ENCODE measurements at regions not wholly inside any gene's neighbourhood (a gene's known extent, or its start where the extent isn't known, plus 50 kb on each side); places are given as distances from the start of the nearest gene placed in this dataset.

GRCh38 chr9:109597496-109597895 lies 99.4 kb upstream of the PTPN3 start:
- no peak for TF ChIP-seq ZNF565 (CRISPR knock-in tag; conservative IDR thresholded peaks at IDR 0.05; ENCODE audit: low read depth)
- no peak for TF ChIP-seq ZFP3 (CRISPR knock-in tag; IDR thresholded peaks at IDR 0.05)
- no peak for TF ChIP-seq CSRNP3 (CRISPR knock-in tag; IDR thresholded peaks at IDR 0.05)
- no peak for TF ChIP-seq BACH2 (CRISPR knock-in tag; IDR thresholded peaks at IDR 0.05; ENCODE audit: borderline replicate concordance)
- TF ChIP-seq ZFP30 (CRISPR knock-in tag; IDR thresholded peaks at IDR 0.05) = no peak
- TF ChIP-seq CREB5 (CRISPR knock-in tag; IDR thresholded peaks at IDR 0.05; ENCODE audit: low read depth) = no peak
- TF ChIP-seq ESRRG (CRISPR knock-in tag; IDR thresholded peaks at IDR 0.05) = no peak
- TF ChIP-seq OSR1 (CRISPR knock-in tag; IDR thresholded peaks at IDR 0.05) = no peak
- TF ChIP-seq GLIS3 (CRISPR knock-in tag; IDR thresholded peaks at IDR 0.05) = no peak
- no peak for TF ChIP-seq TOX (CRISPR knock-in tag; IDR thresholded peaks at IDR 0.05; ENCODE audit: borderline replicate concordance)
- TF ChIP-seq TCF4 (CRISPR knock-in tag; IDR thresholded peaks at IDR 0.05; ENCODE audit: borderline replicate concordance) = no peak
- no peak for TF ChIP-seq ZNF70 (CRISPR knock-in tag; IDR thresholded peaks at IDR 0.05)
- no peak for TF ChIP-seq RARB (CRISPR knock-in tag; IDR thresholded peaks at IDR 0.05)
- no peak for TF ChIP-seq POU6F1 (CRISPR knock-in tag; IDR thresholded peaks at IDR 0.05; ENCODE audit: borderline replicate concordance, low read depth)
- TF ChIP-seq PPARA (CRISPR knock-in tag; IDR thresholded peaks at IDR 0.05; ENCODE audit: borderline replicate concordance) = no peak
- TF ChIP-seq SNAI2 (CRISPR knock-in tag; IDR thresholded peaks at IDR 0.05) = no peak
- TF ChIP-seq ARNTL (CRISPR knock-in tag; IDR thresholded peaks at IDR 0.05; ENCODE audit: borderline replicate concordance, low read depth) = no peak
- TF ChIP-seq ZNF8 (CRISPR knock-in tag; IDR thresholded peaks at IDR 0.05) = no peak
- TF ChIP-seq ZC3H10 (CRISPR knock-in tag; IDR thresholded peaks at IDR 0.05) = no peak
- no peak for TF ChIP-seq PATZ1 (CRISPR knock-in tag; IDR thresholded peaks at IDR 0.05; ENCODE audit: borderline replicate concordance)
- ATAC-seq = no peak

- ATAC-seq = no peak
- TF ChIP-seq TOX (CRISPR knock-in tag; IDR thresholded peaks at IDR 0.05; ENCODE audit: borderline replicate concordance) = no peak
- no peak for TF ChIP-seq ZNF565 (CRISPR knock-in tag; conservative IDR thresholded peaks at IDR 0.05; ENCODE audit: low read depth)
- no peak for TF ChIP-seq SNAI2 (CRISPR knock-in tag; IDR thresholded peaks at IDR 0.05)
- TF ChIP-seq BACH2 (CRISPR knock-in tag; IDR thresholded peaks at IDR 0.05; ENCODE audit: borderline replicate concordance) = no peak
- no peak for TF ChIP-seq ISL1 (CRISPR knock-in tag; IDR thresholded peaks at IDR 0.05)
- TF ChIP-seq PPARA (CRISPR knock-in tag; IDR thresholded peaks at IDR 0.05; ENCODE audit: borderline replicate concordance) = no peak
- TF ChIP-seq ZC3H10 (CRISPR knock-in tag; IDR thresholded peaks at IDR 0.05) = no peak
- no peak for TF ChIP-seq ARNTL (CRISPR knock-in tag; IDR thresholded peaks at IDR 0.05; ENCODE audit: borderline replicate concordance, low read depth)
- TF ChIP-seq ZNF70 (CRISPR knock-in tag; IDR thresholded peaks at IDR 0.05) = no peak
- TF ChIP-seq CSRNP3 (CRISPR knock-in tag; IDR thresholded peaks at IDR 0.05) = no peak
- TF ChIP-seq ZNF8 (CRISPR knock-in tag; IDR thresholded peaks at IDR 0.05) = no peak
Observed at GRCh38 chr9:109599131-109599530, 101.0 kb upstream of the PTPN3 start.

- ATAC-seq = no peak; the same call in 2 of the 3 replicates
- TF ChIP-seq ZC3H10 (CRISPR knock-in tag; IDR thresholded peaks at IDR 0.05) (no peak), ZNF8 (CRISPR knock-in tag; IDR thresholded peaks at IDR 0.05) (no peak), ISL1 (CRISPR knock-in tag; IDR thresholded peaks at IDR 0.05) (no peak), ARNTL (CRISPR knock-in tag; IDR thresholded peaks at IDR 0.05; ENCODE audit: borderline replicate concordance, low read depth) (no peak), SNAI2 (CRISPR knock-in tag; IDR thresholded peaks at IDR 0.05) (no peak), GLIS3 (CRISPR knock-in tag; IDR thresholded peaks at IDR 0.05) (no peak), OSR1 (CRISPR knock-in tag; IDR thresholded peaks at IDR 0.05) (no peak), PPARA (CRISPR knock-in tag; IDR thresholded peaks at IDR 0.05; ENCODE audit: borderline replicate concordance) (no peak), TOX (CRISPR knock-in tag; IDR thresholded peaks at IDR 0.05; ENCODE audit: borderline replicate concordance) (no peak), CSRNP3 (CRISPR knock-in tag; IDR thresholded peaks at IDR 0.05) (no peak), TSHZ2 (CRISPR knock-in tag; IDR thresholded peaks at IDR 0.05) (no peak), RARB (CRISPR knock-in tag; IDR thresholded peaks at IDR 0.05) (no peak), TCF4 (CRISPR knock-in tag; IDR thresholded peaks at IDR 0.05; ENCODE audit: borderline replicate concordance) (no peak), CREB5 (CRISPR knock-in tag; IDR thresholded peaks at IDR 0.05; ENCODE audit: low read depth) (no peak)
Observed at GRCh38 chr9:109599711-109600110, 101.6 kb upstream of the PTPN3 start.

Measured in SK-N-SH treated with all-trans-retinoic acid at 6 μM for 48 hours (cell line).